ENCODE measurements at regions not wholly inside any gene's neighbourhood (a gene's known extent, or its start where the extent isn't known, plus 50 kb on each side); places are given as distances from the start of the nearest gene placed in this dataset.
"Not testable (repeated sequence)": the region's sequence is repeated elsewhere in the genome, so short reads cannot be mapped to it uniquely, and the experiment has no call there.

DNA sequence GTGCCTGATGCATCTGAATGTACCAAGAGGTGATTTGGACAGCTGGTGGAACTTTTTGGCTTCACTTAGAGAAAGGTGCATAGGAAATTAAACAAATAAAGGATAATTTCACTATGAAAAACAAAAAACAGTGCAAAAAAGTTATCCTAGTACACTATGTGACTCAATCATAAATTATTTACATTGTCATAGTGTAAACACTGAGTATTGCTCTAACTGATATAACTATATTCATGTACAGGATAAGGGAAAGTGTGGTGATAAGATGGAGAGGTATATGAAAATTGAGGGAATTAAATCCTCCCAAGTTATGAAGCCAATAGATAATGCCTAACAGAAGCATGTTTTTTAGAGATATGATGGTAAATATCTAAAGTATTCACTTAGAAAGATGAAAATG lies 50.2 kb upstream of the CPNE4 start:
- DNase-seq: no peak

DNA sequence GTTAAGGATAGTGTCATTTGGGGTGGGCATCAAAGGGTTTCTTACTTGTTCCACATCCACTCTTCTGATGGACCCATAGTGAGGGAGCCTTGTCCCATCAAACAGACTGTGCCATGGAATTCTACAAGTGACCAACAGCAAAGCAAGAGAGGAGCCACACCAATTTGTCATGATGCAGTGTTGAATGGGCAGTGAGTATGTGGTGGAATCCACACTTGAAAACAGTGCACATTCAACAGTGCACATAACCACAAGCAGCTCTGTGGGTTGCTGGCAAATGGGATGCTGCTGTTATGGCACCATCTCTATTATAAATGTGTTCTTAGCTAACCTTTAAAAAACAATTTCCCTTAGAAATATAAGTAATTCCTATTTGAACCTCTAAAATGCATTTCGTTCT lies 52.5 kb upstream of the CPNE4 start:
- DNase-seq: no peak

DNA sequence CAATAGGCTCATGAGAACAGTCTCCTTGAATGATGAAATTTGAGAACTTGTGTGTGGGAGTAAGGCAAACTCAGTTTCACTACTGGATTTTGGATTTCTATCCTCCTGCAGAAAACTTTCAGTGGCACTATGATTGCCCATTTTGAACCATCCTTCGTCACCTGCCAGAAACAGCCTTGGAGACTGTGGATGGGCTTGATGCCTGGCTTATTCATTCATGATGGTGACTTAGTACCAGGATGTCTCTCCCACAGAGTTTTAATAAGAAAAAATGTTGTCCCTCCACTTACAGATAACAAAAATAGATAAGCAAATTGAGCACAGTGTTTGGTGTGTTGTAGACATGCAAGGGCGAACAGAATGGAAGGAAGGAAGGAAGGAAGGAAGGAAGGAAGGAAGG lies 53.5 kb upstream of the CPNE4 start:
- DNase-seq: no peak

DNA sequence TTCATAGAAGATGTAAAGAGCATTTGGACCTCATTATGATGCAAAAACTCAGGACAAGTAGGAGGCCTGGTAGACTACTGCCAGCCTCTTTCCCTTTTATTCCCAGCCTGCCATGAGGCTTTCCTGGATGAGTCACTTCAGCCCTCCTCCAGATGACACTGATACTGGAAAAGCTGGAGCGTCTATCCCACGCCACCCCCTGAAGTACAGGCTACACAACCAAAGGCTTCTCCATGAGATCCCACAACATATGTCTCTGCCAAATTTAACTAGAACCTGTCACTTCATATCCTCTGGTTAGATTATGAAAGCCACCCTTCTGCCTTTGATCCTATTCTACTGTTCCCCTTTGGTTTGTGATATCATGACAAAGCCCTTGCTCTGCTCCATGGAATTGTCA lies 56.1 kb upstream of the CPNE4 start:
- no peak for DNase-seq

DNA sequence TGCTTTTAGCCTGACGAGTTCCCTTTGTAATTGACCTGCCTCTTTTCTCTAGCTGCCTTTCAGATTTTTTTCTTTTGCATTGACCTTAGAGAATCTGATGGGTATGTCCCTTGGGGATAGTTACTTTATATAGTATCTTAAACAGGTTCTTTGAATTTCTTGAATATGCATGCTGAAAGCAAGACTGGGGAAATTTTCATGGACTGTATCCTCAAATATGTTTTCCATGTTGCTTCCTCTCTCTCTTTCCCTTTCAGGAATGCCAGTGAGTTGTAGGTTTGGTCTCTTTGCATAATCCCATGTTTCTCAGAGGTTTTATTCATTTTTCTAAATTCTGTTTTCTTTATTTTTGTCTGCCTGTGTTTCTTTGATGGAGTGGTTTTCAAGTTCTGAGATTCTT lies 81.8 kb upstream of the CPNE4 start:
- DNase-seq: no peak

DNA sequence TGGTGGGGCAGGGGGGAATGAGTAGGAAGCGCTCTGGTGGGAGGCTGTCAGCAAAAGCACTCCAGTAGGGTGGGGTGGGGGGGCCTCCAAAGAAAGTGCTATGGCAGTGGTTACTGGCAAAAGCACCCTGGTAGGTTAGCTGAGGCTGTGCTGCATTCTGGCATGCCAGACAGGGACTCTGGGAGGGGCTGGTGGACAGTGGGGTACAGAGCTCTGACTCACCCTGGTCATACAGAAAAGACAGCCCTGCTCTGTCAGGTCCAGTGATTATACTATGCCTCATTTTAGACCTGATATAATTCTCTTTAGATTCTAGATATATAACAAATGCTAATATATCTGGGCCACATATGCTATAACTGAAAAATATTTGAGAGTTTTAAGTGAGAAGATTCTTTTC lies 82.8 kb upstream of the CPNE4 start:
- no peak for DNase-seq

DNA sequence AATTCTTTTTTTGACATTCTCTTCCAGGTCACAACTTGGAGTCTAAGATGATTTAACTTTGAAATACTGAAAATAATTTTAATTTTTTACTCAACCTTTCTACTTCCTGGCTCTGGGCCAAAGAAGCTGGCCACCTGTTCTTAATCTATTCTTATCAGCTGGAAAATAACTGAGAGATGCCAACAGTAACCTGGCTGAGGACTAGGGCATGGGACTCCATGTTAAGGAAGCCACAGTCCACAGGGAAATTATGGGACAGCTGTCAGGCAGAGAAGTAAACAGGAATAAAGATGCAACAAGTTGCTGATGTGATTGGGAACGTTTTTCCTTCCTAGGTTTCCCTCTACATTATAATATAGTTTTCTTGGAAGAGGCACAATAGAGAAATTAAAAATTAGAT lies 84.7 kb upstream of the CPNE4 start:
- DNase-seq: no peak

DNA sequence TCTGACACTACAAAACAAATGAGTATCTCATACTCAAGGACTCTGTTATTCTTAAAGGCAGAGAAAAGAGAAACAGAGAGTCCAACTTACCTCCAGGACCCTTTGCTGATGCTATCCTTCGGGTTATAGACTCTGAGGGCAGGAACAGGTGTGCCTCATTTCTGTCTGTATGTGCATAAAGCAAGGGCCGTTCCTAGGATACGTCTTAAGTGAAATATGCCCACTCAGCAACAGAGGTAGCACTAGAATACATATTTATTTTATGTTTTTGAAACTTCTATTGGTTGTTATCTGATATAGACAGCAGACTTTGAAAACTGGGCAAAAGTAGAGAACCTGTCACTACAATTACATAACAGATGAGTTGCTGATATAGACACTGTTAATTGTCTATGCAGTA lies 89.3 kb upstream of the CPNE4 start:
- no peak for DNase-seq

DNA sequence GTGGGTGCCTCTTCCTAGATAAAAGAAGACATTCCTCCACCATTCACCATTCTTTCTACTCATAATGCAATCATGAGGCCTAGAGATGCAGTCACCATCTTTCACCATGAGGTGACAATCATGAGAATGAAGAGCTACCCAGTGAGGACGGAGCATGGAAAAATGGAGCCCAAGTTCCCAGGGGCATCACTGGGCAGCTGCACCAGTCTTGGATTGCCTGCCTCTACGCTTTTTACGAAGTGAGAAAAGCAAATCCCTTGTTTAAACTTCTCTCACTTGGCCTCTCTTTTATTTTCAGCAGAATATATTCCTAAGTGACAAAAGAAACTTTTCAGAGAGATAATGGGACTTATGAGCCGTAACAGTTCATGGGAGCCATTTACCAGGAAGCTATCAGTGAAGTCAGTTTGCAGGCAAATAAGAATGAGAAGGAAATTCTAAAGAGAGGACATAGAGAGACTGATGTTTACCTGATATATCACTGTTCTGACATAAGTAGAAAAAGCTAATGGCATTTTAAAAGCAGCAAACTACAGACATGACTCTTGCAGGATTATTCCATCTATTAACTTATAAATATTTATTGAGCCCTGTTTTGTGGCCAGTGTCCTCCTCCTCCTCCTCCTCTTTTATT lies 90.0 kb upstream of the CPNE4 start:
- DNase-seq: no peak

DNA sequence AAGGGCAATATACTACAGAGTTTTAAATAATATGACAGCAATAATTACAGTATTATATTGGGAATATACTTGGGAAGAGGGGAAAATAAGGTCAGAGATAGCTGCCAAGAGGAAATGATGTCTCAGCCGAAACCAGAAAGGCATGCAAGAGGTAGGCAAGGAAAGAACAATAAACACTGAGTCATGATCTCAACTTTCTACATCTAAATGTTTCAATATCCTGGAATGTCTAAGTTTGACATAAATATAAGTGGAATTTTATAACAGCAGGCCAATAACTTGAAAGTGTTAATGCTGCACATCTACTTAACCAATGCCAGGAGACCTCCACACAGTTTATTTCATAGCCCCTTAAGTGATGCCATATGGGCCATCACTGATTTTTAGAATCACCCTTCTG lies 99.8 kb upstream of the CPNE4 start:
- DNase-seq: no peak

DNA sequence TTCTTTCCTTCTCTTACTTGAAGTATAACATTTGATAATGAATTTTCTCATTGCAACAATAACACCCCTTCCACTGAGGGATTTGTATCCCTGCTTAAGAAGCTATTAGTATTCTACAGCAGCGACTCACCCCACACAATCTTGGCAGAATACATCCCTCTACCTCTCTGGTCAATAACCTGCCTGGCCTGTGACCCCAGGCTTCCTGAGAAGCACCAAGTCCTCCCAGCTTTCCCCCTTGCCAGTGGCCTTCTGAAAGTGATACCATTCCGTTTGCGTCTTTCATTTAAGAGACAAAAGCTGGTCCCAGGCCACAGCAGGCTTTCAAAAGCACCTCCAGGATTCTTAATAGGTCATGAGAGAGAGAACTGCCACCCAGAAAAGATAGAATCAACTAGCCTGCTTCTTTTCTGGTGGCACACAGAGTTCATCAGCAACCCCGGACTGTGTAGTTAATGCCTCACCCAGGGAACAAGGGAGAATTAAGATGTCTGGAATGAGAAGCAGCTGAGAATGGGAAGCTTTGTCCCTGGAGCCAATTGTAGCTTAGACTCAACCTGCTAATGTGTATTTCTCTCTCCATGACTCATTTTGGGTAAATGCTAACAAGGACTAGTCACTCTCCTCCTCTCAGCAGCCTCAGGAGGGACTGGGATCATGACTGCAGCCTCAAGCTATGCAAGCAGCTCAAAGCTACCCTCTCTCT lies 101.0 kb upstream of the CPNE4 start:
- no peak for DNase-seq

DNA sequence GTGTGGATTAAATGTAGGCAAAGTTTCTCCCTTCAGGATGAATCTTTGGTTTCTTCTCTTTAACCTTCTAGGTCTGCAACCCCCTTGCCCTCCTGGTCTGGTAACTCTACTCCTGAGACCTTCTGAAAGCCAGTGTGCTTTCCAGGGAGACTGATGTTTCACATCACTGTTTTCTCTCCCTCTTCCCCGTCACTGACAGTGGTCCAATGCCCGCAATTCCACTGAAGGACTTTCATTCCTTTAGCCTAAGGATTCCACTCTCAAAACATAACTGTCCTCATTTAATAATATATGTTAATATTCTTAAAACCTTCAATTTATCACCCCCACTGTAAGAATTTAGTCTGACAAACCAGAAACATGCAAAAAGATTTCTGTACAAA lies 101.5 kb upstream of the CPNE4 start:
- no peak for DNase-seq

DNA sequence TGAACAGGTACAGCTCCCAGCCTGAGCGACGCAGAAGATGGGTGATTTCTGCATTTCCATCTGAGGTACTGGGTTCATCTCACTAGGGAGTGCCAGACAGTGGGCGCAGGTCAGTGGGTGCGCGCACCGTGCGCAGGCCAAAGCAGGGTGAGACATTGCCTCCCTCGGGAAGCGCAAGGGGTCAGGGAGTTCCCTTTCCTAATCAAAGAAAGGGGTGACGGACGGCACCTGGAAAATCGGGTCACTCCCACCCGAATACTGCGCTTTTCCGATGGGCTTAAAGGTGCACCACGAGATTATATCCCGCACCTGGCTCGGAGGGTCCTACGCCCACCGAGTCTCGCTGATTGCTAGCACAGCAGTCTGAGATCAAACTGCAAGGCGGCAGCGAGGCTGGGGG lies 102.1 kb upstream of the CPNE4 start:
- not testable (repeated sequence) for DNase-seq

DNA sequence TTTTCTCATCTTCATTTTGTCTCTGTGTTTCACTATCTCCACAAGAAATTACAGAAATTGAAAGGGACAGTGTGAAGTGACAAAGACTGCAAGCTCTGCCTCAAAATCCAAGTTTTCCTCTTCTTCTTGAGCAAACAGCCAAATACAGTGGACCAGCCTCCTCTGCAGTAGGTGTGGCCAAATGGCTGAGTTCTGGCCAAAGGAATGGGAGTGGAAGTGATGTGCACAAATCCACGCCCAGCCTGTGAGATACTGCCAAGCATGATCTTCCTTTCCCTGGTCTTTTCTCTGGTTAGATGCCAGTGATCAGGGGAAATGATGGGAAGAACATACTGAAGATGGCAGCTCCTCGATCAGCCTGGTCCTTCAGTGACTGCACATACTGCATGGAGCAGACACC lies 111.0 kb upstream of the CPNE4 start:
- DNase-seq: no peak

DNA sequence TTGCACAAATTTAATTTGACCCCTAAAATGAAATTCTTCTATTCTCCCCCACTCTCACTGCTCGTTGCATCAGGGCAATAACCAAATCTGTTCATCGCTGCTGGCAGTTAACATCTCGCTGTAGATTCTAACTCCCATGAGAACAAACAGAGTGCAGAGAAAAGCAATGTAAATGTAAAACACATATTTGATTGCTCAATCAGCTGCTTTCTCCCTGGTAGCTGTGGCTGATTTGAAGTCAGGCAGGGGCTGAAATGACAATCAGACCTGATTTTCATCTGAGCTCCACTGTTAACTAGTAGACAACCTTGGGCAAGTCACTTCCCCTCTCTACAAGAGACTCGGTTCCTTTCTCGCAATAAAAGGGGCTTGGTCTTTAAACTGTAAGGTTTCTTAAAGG lies 119.8 kb upstream of the CPNE4 start:
- no peak for DNase-seq

DNA sequence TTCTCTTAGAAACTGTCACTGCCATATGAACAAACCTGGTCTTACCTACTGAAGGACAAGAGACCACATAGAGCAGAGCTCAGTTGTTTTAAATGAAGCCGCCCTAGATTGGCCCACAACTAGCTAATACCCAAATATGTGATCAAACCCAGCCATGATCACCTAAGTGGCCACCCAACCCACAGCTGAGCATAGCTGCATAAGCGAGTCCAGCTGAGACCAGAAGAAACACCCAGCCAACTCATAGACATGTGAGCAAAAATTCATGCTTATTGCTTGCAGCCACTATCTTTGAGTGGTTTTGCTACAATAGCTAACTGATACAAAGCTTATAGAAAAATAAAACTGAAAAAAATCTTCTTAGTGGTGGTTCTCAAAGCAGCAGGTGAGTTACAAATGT lies 124.3 kb upstream of the CPNE4 start:
- DNase-seq: no peak

DNA sequence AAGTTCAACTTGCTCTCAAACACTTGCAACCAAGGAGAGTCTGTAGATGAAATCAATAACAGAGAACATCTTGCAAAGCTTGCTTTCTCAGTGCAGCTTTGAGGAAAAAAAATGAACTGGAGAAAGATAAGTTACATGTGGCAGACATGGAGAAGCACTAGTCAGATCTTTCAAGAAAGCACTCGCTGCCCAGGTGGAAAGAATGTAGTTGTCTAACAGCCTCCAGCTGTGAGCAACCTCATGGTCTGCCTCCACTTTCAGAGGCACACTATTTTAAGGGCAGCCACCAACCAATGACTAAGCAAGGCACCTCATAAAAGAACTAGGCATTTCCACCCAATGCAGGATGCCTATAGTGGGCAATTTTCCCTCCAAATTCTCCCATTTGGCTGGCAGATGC lies 125.4 kb upstream of the CPNE4 start:
- DNase-seq: no peak

DNA sequence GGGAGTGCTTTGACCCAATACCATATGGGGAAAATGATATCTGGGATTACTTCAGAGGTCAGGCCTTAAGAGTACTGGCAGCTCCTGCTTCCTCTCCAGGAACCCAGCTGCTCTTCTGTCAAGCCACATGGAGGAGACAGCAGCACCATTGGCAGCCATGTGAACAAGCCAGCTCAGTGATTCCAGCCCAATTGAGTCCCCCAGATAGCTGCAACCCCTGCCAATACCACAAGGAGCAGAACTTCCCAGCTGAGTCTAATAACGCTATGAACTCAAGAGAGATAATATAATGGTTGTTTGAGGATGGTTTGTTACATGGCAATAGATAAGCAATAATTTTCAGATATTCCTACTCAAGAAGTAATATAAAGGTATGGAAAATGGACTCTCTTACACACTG lies 126.8 kb upstream of the CPNE4 start:
- DNase-seq: no peak

DNA sequence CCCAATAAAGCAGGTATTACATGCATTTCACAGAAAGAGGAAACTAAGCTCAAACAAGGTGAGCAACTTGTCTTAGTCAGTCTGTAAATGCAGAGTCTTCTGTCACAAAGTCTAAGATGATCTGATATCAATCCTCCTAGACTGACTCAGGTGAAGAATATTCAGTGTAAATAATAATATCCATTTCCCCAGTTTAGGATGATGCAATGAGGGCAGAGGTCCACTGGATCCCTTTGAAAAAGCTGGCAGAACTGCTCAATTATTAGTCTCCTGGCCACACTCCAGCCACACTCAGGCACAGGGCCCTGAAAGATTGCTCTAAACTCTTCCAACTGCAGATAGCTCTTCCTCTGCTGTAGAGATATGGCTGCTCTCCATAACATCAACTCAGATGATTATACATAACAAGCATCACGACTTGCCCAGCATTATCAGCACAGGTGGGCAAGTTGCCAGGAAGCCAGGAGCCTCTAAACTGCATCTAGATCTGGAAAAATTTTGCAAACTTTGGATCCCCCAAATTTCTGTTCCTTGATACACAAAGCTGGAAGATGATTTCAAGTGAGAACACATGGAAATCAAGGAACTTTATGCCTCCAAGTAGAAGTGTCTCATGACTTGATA lies 129.8 kb upstream of the CPNE4 start:
- DNase-seq: no peak

DNA sequence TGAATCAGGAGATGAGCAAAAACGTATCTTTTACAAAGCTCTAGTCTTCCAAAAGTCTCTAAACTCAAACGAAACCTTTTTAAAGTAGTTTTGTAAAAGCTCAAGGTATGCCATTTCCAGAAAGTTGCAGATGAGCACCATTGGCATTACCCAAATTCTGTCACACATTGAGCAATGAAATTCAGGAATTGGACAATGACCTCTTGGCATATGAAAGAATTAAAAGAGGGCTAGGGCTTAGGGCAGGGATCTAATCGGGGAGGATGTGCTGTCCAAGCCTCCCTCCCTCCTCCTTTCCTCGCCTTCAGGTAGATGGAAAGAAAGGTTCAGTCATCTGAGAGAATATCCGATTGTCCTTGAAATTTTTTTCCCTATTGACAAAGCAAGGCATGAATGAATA lies 133.1 kb upstream of the CPNE4 start:
- no peak for DNase-seq

DNA sequence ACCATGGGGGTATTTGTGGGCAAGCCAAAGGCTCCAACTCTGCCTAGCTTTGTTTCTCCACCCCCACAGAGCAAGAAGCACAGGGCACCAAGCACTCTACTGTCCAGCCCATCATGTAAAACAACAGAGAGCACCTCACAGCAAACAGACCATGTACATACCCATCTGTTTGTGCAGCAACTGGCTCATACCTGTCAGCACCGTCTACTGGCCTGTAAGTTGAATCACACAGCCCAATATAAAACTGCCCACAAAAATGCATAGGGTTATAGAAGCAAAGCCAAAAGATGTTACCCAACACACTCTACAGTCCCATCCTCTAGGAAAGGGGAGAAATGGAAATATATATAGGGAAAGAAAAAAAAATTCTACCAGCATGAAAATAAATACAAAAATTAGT lies 139.7 kb upstream of the CPNE4 start:
- no peak for DNase-seq

DNA sequence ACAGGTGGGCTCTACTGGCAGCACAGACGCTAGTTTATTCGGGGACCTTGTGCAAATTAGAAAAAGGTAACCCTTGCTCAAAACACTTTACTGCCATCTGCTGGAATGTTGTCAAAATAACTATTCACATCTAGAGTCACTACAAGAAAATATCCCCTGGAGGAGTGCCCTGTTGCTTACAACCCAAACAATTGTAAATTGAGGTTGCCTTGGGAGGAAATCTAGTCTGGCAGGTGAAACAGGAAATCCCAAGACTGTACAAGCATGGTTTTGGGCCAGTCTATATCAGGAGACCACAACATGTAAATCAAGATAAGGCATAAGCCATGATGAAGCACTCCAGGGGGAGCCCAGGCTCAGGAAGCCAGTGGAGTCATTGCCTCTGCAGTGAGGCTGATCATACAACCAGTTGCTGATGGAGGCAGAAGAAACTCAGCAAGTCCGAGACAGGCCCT lies 136.8 kb upstream of the ACP3 start:
- no peak for DNase-seq

DNA sequence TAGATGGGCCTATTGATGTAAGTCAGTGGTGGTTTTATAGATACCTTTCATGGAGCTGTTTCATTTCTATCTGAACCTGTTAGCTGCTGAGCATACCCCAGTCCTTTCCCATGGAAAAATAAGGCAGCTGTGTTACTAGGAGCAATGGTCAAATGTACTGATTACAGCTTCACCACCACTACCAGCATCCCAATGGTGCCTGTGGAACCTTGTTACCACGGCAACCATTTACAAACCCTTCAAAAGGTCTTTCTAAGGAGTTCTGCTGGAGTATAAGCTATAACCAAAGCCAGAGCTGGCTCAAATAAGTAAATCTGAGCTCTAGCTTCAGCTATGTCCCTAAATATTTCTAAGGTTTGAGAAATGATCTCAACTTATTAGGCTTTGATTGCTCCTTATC lies 133.4 kb upstream of the ACP3 start:
- DNase-seq: no peak

DNA sequence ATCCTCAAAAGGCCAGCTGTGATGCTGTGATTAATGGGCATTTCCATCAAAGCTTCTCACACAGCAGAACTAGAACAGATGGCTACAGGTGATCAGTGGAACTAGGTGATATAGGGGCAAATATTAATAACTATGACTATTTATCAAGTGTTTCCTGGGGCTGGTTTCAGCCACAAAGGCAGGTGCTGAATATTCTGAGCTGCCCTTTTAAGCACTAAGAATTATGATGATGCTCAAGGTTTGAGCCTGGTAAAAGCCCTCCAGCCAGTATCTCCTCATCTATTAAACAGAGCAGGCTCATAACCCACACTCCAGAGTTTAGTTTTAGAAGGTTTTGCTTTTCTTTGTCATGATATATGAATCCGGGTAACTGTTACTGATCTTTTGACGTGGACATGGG lies 129.5 kb upstream of the ACP3 start:
- no peak for DNase-seq

DNA sequence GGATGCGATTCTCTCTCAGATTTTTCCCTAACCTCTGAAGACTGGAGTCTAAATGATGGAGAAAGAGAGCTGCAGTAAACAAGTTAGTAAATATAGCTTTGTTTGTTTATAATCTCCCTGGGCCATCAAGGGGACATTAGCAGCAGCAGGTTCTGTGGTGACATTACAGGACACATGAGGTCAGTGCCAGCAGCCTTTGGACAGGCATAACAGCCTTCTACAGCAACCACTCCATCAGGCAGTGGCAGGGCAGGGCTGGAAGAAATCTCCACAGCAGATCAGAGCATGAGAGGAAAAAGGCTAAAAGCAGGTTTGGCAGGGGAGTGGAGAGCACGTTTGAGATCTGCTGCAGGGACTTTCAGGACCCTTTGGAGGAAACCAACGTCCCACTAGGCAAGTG lies 127.6 kb upstream of the ACP3 start:
- no peak for DNase-seq
